ENCODE measurements at regions not wholly inside any gene's neighbourhood (a gene's known extent, or its start where the extent isn't known, plus 50 kb on each side); places are given as distances from the start of the nearest gene placed in this dataset.

GRCh38 chr15:70293591-70294470 is 196.1 kb upstream of the TLE3 start:
- no peak for DNase-seq

DNA sequence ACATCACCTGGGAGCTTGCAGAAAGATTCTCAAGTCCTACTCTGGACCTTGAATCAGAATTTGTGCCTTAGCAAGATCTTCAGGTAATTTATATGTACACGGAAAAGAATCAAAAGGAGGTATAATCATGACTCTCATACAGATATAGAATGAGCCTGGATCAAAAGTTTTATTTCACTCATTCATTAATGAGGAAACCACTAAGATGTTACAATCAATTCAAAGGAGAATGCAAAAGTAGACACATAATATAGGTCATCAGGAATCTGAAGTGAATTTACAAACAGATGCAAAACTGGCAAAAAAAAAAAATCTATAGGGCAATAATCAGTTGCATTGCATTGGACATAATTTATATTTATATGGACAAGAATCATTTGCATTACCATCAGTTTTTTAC is 195.4 kb upstream of the TLE3 start:
- DNase-seq = no peak

- no peak for DNase-seq
Observed at GRCh38 chr15:70292076-70292760, 194.5 kb upstream of the TLE3 start.

DNA sequence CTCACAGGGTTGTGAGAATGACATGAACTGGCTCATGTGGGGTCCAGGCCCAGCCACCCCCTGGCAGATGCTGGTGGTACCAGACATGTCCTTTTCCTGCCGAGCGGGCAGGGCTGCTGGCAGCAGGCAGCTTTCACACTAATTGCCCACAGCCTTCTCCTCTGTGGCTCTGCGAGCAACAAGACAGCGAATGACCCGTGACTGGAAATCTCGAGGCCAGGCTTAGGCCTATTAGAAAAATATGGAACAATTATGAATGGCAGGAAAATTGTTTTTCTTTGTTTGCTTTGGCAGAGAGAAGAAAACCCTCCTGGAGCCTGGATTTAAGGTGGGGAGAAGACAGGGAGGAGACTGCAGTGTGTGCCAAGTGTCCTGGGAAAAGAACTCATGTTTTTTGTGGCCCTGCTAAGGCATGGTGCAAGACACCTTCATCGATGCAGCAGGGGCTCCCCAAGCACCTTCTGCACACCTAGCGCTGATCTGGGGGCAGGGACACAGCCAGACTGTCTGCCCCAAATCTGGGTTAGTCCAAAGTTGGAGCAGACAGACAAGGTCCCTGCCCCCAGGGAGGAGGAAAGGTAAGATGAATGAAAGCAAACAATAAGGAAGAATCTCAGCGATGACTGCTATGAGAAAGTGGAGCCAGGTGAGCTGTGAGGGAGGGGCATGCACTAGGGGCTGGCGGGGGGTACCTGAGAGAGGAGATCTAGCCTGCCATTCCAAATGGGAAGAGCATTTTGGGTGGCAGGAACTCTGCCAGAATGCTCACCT is 193.8 kb upstream of the TLE3 start:
- DNase-seq = no peak

DNA sequence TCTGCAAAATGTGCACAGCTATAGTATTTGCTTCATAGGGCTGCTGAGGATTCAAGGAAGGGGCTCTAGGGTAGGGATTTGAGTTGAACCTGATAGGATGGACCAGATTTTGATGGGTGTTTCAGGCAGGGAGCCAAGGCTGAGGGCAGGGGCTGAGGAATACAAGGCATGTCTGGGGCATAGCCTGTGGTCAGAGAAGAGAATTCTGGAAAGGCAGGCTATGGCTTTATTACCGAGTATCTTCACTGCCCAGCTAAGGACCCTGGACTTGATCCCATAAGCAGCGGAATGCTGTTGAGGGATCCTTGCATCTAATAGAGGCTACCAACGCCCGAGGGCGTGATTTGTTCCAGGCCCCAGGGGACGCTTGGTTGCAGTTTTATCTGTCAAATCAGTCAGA is 193.0 kb upstream of the TLE3 start:
- no peak for DNase-seq

DNA sequence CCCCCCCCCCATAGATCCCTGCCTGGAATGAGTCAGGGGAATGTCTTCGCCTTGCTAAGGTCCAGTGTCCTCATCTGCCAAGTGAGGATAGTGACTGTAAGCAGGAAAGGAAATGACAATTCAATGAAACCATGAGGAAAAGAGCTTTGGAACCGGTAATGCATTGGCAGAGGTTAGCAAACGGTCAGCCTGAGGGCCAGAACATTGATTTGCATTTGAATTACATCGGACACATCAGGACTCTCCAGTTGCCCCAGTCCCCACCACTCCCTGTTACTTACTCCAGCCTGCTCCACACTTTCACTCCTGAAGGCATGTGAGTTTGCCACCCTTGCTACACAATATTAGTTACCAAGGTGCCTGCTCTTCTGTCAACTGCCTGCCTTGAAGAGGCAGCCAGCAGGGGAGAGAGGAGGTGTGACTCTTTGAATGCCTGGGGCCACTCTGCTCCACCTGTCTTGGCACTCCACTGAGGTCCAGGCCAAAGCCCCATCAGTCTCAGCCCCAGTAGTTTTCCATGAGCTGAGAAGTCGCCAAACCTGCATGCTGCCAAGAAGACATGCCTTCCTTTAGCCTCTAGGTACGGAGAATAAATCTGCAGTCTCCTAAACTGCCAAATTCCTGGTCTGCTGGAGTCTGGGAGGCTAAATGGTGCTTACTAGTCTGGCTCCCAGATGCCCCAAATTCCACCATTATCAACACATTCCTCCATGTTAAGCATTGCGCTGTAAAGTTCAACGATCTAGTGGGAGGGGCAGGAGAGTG is 191.7 kb upstream of the TLE3 start:
- DNase-seq = peak; percentile 70

DNA sequence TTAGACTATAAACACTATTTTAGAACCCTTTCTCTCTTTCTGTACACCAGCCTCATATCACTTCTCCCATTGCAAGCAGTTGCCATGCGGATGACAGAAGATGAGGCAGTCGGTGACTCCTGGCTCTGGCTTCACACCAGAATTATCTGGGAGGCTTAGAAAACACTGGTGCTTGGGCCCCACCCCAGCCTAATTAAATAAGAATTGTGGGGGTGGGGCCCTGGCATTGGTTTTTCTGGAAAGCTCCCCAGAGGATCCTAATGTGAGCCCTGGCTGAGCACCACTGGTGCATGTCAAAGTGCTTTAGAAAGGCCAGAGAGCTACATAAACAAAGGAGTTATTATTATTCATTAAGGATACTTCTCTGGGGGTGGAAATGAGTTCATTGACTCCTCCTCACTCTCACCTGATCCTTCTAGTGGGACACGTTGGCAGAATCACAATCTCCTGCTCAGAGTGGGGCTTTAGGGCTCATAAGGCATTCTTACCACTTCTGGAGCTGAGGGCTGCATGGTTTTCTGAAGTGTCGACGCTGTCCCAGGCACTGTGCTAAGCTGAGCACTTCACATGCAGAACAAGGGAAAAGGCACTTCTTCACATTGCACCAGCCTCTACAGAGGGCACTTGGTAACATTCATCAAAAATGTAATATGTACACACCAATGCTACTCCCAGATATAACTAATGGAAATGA is 188.5 kb upstream of the TLE3 start:
- no peak for DNase-seq

DNA sequence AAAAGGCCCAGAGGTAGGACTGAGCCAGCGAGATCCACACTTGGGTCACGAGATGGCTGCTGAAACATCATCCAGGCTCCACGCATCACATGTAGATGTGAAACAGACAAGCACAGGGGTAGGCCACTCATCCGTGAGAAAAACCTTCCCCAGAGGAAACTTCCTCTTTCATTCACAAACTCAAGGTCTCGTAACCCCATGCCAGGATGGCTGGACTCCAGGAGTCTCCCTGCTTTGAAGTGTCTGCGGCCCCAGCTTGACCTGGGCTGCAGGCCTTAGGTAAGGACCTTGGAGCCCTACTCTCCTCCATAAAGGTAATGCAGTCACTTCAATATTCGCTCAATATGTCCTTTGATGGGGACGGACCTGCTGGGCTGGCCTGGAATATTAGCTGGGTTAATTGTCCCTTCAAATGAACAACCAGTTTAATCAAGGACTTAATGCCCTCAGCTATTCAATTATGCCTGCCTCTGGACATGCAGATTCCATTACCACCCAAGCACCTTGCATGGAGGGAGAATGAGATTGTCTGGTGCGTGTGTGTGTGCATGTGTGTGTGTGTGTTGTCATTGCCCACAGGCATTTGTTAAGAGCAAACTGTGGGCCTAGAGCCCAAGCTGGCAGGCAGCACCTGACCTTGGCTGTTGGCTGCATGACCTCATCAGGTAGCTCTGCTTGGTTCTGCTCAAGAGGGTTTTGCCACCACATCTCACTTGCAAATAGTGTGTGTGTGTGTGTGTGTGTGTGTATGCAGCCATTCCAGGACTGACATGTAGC is 186.9 kb upstream of the TLE3 start:
- no peak for DNase-seq

- DNase-seq = no peak
Observed at GRCh38 chr15:70283511-70283910, 185.8 kb upstream of the TLE3 start.

- no peak for DNase-seq
Observed at GRCh38 chr15:70281811-70282307, 184.1 kb upstream of the TLE3 start.

DNA sequence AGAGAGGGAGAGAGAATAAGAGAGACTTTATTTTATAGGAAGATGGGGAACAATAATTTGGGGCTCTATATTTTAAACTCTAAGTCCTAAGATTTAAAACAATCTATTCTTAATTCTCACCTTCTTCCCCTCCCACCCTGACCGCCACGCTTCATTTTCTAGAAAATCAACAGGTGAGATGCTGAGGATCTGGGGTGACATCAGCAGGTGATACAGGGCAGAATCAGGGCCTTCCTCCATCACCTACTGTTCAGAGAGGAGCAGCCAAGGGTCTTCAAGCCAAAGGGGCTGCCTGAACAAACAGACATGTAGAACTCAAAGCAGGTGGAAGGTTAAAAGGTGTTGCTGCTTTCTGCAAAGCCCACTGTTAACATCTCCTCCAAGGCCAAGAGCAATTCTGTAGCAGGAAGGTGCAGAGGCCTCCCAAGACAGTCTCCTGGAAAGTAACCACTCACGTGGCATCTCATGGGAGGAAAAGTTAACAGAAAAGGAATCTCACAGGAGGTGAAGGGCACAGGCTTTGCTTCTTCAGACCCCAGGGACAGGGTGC is 183.6 kb upstream of the TLE3 start:
- no peak for DNase-seq

GRCh38 chr15:70280781-70281180 is 183.1 kb upstream of the TLE3 start:
- DNase-seq = no peak

- no peak for DNase-seq
Observed at GRCh38 chr15:70279096-70279495, 181.4 kb upstream of the TLE3 start.

DNA sequence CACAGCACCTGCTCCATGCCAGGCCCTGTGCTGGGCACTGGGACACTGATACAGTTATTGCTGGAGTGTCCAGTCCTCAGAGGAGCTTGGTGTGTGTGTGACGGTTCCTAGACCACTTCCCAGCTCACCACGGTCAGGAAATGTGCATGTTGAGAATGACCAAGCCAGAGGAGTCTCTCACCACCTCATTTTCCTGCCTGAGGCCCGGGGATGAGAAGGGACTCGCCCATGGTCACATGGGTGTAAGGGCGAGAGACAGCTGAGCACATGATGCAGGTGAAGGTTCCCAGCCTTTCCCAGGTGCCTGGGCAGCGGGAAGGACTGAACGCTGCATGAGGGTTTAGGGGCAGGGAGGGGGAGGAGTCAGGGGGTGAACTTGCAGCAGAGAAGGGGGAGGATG is 180.9 kb upstream of the TLE3 start:
- DNase-seq = no peak

GRCh38 chr15:70277556-70277955 is 179.8 kb upstream of the TLE3 start:
- no peak for DNase-seq

DNA sequence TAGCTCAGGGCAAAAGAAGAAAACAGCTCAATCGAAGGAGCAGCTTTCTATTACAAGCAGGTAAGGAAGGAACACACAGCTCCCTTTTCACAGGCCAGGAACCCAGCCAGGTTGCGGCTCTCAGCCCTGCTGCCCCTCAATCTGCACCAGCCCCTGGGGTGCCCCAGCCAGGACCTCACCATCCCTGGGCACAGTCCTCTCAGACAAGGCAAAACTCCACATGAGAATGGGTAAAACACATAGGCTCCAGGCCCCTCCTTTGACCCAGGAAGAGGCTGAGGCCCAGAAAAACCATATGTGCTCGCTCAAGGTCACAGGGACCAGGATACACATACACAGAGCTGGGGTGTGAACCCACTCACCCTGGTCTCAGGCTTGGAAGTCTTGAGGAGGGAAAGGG is 178.7 kb upstream of the TLE3 start:
- no peak for DNase-seq

GRCh38 chr15:70275461-70276138 is 177.9 kb upstream of the TLE3 start:
- no peak for DNase-seq

DNA sequence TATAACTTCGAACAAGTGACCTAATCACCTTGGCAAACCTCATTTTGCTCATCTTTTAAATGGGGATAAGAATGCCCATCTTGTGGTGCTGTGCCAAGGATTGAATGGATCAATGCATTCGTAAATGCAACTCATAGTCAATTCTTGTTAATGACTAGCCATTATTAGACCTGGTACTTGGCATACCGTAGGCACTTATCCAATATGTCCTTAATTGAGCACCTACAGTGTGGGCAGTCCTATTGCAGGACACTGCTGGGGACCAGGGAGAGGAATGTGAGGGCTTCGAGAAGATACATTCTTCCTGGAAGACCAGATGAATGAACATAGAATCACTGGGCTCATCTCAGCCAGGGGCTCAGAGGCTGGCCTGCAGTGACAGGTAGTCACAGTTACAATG is 177.2 kb upstream of the TLE3 start:
- no peak for DNase-seq

DNA sequence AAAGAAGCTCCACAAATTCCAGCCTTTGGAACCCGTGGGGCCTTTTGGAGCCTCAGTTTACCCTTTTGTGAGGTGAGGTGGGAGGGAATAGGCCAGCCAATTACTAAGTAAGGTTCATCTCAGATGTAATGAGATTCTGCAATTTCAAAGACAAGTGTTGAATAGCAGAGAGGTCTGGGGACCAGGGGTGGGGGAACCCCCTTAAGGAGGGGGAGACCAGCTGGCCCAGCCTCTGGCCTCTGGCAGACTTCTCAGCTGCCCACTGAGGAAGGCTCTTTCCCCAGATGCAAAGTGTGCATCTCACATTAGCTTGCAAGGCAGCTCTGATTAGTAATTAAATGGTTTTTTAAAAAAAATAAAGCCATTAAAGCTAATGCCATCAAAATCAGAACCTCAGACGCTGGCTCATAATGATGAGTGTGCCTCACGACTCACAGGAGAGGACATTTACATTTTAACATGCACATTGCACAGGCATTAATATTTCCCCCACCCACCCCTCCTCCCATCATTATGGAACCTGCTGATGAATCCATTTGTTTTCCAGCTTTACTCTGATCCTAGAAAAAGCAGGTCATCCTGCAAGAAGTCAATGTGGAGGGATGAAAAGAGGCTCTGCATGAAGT is 176.7 kb upstream of the TLE3 start:
- no peak for DNase-seq

DNA sequence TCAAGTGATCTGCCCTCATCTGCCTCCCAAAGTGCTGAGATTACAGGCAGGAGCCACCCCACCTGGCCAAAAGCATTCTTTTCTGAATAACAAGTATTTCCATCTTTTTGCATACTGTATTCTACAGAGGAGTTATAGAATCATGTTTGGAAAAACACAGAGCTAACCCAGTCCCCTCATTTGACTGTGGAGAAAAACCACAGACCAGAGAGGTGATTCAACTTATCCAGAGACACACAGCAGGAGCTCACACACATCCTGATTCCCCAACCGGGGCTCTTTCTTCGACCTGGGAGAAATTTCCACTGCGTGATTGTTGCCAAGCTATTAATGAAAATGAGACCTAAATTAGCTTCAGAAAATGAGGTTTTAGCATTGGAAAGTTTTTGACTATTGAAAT is 176.1 kb upstream of the TLE3 start:
- no peak for DNase-seq

Data from right hindlimb (tissue), 1 donor.